ENCODE measurements at regions not wholly inside any gene's neighbourhood (a gene's known extent, or its start where the extent isn't known, plus 50 kb on each side); places are given as distances from the start of the nearest gene placed in this dataset.

GRCh38 chr6:8268606-8269005 is 166.3 kb upstream of the EEF1E1 start:
- TF ChIP-seq CTCF (IDR thresholded peaks at IDR 0.05) (no peak), POLR2A (IDR thresholded peaks at IDR 0.05) (no peak)
